ENCODE measurements at regions not wholly inside any gene's neighbourhood (a gene's known extent, or its start where the extent isn't known, plus 50 kb on each side); places are given as distances from the start of the nearest gene placed in this dataset.

DNA sequence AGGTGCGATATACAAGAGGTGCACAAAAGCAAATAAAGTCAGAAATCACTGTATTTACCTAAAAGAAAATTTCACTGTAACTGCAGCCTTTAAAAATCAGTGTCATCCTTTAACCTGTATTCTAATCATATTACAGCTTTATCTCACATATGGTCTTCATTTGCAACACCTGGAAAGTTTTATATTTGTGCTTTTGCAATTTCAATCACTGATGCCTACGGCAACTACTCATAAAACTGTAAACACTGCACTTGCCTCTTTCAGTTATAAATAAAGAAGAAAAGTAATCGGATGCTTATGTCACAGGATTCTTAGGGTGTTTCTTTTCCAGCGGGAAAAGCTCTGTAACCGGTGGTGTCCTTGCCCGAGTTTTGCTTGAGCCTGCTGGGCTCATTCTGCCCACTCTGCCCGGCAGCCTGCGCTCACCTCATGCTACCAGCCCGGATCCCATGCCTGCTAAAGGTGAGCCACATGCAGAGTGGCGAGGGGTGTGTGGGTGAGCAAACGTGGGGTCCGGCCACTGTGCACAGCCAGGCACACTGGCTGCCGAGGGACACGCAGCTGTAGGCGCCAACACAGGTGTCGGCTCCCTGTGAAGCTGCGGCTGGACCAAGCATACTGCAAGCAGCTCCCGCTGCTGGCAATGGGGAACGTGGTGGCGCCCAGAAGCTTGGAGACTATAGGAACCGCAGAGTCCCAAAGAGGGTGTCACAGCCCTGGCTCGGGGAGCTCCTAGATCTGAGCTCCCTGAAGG lies 56.3 kb upstream of the ABCB5 start:
- Histone ChIP-seq H3K79me1 (ENCODE audit: insufficient read depth, low read depth, low read length, poor library complexity, severe bottlenecking) (no peaks in the 10 kb centered on the region), H3K9me3 (ENCODE audit: control insufficient read depth, low read depth, low read length) (no peaks in the 10 kb centered on the region), H2BK15ac (ENCODE audit: low read depth, low read length) (no peak overlapping the region), H3K79me2 (ENCODE audit: insufficient read depth, low read length) (no peaks in the 10 kb centered on the region), H2BK20ac (ENCODE audit: low read depth, low read length, poor library complexity, severe bottlenecking) (no peak overlapping the region), H3K23ac (ENCODE audit: insufficient read length, low read depth, low read length) (no peak overlapping the region), H3K9ac (ENCODE audit: extremely low read depth, insufficient read length, low read length) (no peak overlapping the region), H3K4ac (ENCODE audit: low read depth, low read length) (no peak overlapping the region), H3K18ac (ENCODE audit: insufficient read length, low read depth, low read length) (no peak overlapping the region), H3K27me3 (ENCODE audit: insufficient read depth, low read length) (no peaks in the 10 kb centered on the region), H2BK120ac (ENCODE audit: low read depth, low read length, poor library complexity, severe bottlenecking) (no peak overlapping the region), H4K91ac (ENCODE audit: insufficient read length, low read depth, low read length) (no peak overlapping the region), H2AFZ (ENCODE audit: low read length) (no peak overlapping the region), H2AK5ac (ENCODE audit: insufficient read length, low read length) (no peak overlapping the region), H3K23me2 (ENCODE audit: insufficient read length, low read depth, low read length, poor library complexity, severe bottlenecking) (no peaks in the 10 kb centered on the region), H3K14ac (ENCODE audit: insufficient read depth, low read length) (no peak overlapping the region), H3K4me1 (ENCODE audit: insufficient read depth, low read length) (no peaks in the 10 kb centered on the region), H3T11ph (ENCODE audit: low read length) (no peak overlapping the region), H2BK5ac (ENCODE audit: insufficient read length, low read length) (no peak overlapping the region), H4K20me1 (ENCODE audit: control insufficient read depth, insufficient read depth, insufficient read length) (no peaks in the 10 kb centered on the region), H2BK12ac (ENCODE audit: insufficient read length, low read depth, low read length) (no peak overlapping the region), H4K5ac (ENCODE audit: insufficient read length, low read depth, low read length) (no peak overlapping the region), H3K4me2 (ENCODE audit: insufficient read depth, insufficient read length, low read length) (no peak overlapping the region), H3K27ac (ENCODE audit: insufficient read length, low read depth, low read length) (no peak overlapping the region), H3K56ac (ENCODE audit: insufficient read length, low read depth, low read length) (no peak overlapping the region), H4K8ac (replicated peaks; ENCODE audit: insufficient read length, low read depth, low read length) (no peak overlapping the region)
- Mint-ChIP-seq H3K27ac (no peak overlapping the region), H3K36me3 (ENCODE audit: insufficient read depth in 1 of 3, low read depth in 3 of 3) (no peaks in the 10 kb centered on the region), H3K4me1 (peaks cover 3 to 8% of the 10 kb centered on the region in 2 experiments), H3K4me3 (no peak overlapping the region), H3K27me3 (ENCODE audit: low read depth) (no peaks in the 10 kb centered on the region), H3K9me3 (no peaks in the 10 kb centered on the region)
- WGBS (ENCODE audit: extremely low coverage, insufficient read length, low lambda C conversion rate) = no CpG with 5 or more reads among the region's 22 CpGs
- peak; percentile 35 for DNase-seq
- TF ChIP-seq, protein P1, sequence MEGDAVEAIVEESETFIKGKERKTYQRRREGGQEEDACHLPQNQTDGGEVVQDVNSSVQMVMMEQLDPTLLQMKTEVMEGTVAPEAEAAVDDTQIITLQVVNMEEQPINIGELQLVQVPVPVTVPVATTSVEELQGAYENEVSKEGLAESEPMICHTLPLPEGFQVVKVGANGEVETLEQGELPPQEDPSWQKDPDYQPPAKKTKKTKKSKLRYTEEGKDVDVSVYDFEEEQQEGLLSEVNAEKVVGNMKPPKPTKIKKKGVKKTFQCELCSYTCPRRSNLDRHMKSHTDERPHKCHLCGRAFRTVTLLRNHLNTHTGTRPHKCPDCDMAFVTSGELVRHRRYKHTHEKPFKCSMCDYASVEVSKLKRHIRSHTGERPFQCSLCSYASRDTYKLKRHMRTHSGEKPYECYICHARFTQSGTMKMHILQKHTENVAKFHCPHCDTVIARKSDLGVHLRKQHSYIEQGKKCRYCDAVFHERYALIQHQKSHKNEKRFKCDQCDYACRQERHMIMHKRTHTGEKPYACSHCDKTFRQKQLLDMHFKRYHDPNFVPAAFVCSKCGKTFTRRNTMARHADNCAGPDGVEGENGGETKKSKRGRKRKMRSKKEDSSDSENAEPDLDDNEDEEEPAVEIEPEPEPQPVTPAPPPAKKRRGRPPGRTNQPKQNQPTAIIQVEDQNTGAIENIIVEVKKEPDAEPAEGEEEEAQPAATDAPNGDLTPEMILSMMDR (conservative IDR thresholded peaks at IDR 0.05) = no peak
